ENCODE measurements at regions not wholly inside any gene's neighbourhood (a gene's known extent, or its start where the extent isn't known, plus 50 kb on each side); places are given as distances from the start of the nearest gene placed in this dataset.

- TF ChIP-seq EZH2 (IDR thresholded peaks at IDR 0.05; ENCODE audit: insufficient read depth, poor library complexity, severe bottlenecking) (no peak), EZH2phosphoT487 (IDR thresholded peaks at IDR 0.05; ENCODE audit: insufficient read depth, low read depth) (no peak)
Observed at GRCh38 chr5:6184481-6184880, 193.9 kb downstream of the MED10 start.

All from GM23248 (cell line).